GM12875 (cell line): ENCODE measurements at regions not wholly inside any gene's neighbourhood (a gene's known extent, or its start where the extent isn't known, plus 50 kb on each side); places are given as distances from the start of the nearest gene placed in this dataset.

Source experiments
- H3K4me3 ChIP-seq: one replicate; pipeline ENCODE4 v1.5.1; 2011; ENCODE audit warnings: low read depth, low read length, control low read depth
- TF ChIP-seq, protein P1 (sequence below): IDR thresholded peaks from 2 replicates; pipeline ENCODE4 v1.5.1; 2011; ENCODE audit warnings: low read depth, mild to moderate bottlenecking, control low read depth, inconsistent platforms, low read length, moderate library complexity, borderline replicate concordance; ENCODE audit not compliant: insufficient read depth

DNA sequence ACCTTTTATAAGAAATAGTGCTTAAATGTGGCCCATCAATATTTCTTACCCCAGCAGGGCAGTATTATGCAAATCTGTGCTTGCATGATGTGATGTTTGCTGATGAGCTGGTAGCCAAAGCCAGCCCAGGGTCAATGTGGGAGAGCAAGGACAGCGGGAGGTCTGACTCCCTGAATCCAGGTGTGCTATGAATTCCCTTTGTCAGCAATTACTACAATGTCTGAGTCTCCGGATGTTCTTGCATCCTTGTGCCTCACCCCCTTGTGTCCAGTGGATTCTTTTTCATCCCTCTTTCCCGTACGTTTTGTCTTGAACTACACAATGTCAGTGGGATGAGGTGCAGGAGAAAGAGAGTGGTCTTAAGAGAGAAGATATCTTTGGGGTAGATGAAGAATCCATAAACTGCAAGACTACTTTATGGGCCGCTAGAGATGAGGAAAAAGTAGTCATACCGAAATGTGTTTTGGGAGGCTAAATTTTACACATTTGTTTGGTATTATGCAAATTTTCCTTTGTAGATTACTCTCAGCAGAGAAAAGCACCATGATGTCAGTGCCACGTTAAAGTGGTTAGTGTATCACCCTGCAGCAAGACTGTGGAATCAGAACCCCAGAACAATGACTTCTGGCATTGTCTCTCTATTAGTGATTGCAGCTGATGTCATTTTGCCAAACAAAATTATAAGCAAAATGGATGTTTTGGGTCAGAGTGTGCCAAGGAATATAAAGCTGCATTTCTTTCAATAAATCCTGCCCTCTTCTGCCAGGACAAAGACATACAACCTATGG lies 53.5 kb upstream of the TSHZ3 start:
- TF ChIP-seq, protein P1, sequence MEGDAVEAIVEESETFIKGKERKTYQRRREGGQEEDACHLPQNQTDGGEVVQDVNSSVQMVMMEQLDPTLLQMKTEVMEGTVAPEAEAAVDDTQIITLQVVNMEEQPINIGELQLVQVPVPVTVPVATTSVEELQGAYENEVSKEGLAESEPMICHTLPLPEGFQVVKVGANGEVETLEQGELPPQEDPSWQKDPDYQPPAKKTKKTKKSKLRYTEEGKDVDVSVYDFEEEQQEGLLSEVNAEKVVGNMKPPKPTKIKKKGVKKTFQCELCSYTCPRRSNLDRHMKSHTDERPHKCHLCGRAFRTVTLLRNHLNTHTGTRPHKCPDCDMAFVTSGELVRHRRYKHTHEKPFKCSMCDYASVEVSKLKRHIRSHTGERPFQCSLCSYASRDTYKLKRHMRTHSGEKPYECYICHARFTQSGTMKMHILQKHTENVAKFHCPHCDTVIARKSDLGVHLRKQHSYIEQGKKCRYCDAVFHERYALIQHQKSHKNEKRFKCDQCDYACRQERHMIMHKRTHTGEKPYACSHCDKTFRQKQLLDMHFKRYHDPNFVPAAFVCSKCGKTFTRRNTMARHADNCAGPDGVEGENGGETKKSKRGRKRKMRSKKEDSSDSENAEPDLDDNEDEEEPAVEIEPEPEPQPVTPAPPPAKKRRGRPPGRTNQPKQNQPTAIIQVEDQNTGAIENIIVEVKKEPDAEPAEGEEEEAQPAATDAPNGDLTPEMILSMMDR, result no peak
- no peak overlapping the region for H3K4me3 ChIP-seq

DNA sequence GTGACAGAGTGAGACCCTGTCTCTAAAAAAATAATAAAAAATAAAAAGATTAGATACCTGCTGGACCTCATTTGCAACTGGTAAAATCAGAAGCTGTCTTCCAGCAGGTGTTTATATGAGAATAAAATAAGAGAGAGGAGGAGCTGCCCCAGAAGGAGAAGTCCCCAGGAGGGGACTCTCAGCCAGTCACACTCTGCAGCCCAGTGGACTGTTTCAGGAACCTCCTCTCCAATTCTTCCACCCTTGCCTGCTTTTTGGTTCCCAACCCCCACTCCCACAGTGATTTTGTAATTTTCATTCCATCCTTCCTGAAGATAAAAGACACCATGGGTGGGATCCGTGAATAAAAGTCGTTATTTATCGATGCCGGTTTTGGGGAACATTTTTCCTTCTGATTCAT lies 56.9 kb upstream of the TSHZ3 start:
- TF ChIP-seq, protein P1, result no peak

DNA sequence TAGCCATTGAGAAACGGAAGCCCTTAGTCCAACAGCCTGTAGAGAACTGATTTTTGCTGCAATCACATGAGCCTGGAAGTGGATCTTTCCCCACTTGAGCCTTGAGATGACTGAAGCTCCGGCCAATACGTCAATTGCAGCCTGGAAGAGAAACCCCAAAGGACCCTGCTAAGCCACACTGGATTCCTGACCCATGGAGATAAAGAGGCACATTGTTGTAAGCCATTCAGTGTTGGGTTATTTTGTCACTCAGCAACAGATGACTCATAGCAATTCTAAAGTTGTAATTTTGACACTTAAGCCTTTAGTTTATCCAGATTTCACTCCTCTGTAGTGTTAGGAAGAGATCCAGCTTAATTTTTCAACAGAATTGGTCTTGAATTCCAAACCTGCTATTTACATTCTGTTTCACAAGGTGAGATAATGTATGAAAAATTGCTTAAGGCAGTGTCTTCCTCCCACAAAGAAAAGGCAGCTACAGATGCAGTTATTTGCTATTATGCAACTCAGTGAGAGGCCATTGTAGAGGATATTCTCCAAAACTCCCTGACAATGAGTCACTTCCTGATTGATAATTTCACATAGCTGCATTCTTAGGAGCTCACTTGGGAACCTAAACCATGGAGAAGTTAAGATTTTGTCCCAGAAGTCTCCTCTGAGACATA lies 59.4 kb upstream of the TSHZ3 start:
- TF ChIP-seq, protein P1, result no peak
- no peak overlapping the region for H3K4me3 ChIP-seq

More for the DNA sequence above, 56.9 kb upstream of the TSHZ3 start:
- no peak overlapping the region for H3K4me3 ChIP-seq

DNA sequence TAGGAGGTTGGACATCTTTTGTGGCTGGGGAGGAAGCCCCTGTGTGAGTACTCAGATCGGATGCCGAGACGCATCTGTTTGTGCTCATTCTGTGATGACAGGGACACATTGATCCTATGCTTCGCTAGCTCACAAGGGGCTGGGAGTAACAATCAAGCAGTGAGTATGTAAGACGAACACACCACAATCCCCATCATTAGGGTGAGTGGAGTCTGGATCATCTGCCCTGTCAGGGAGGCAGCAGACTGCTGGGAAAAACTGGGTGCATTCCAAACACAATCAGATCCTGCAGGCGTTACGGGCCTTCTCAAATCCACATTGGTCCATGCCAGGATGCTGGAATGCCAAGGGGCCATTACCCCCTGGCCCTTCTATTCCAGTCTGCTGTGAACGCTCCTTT lies 64.1 kb upstream of the TSHZ3 start:
- TF ChIP-seq, protein P1, result no peak
- H3K4me3 ChIP-seq, result no peak overlapping the region

DNA sequence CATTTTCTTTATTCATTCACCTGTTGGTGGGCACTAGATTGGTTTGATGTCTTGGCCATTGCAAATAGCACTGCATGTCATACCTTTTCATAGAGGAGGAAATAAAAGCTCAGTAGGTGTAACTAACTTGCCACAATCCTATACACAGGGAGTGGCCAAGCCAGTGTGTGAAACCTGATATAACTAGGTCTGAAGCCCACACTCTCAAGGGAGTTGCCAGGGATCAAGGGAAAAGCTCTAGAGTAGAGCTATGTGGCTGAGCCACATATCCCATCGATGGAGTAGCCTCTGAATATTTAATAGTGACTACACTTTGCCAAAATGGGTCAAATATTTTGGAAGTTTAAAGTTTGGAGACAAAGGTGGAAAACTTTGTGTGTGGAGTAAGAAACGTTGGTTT lies 66.1 kb upstream of the TSHZ3 start:
- TF ChIP-seq, protein P1, result no peak
- no peak overlapping the region for H3K4me3 ChIP-seq

DNA sequence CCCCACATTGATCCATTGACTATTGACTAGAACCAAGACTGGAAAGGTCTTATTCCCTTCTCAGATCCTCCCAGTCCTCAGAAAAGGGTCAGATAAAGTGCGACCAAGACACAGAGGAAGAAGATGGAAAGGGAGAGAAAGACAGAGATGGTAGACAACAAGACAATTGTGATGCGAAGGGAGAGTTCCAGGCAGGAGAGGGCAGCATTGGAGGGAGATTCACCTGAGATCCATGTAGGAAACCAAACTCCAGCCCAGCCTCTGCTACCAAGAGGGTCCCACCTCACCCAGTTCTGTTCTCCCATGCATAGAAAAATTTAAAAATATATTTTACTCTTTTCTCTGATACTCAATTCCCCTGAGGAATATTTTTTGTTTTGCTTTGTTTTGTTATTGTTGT lies 67.3 kb upstream of the TSHZ3 start:
- no peak overlapping the region for H3K4me3 ChIP-seq
- TF ChIP-seq, protein P1, result no peak

DNA sequence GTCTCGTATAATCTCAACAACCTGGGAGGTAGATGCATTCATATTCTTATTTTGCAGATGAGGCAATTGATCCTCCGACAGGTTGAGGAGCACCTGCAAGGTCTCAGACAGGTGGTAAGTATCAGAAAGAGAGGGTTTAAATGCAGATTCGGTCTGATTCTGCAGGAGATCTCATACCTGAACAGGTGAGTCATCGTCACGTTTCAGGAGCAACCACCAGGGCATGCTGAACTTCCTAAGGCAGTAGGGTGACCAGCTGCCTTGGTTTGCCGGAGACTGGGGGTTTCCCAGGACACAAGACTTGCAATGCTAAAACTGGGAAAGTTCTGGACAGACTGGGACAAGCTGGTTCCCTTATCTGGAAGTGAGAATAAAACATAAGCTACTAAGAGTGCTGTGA lies 68.8 kb upstream of the TSHZ3 start:
- TF ChIP-seq, protein P1, result no peak
- no peak overlapping the region for H3K4me3 ChIP-seq
